Skin of body (tissue), 1 donor: ENCODE measurements at regions not wholly inside any gene's neighbourhood (a gene's known extent, or its start where the extent isn't known, plus 50 kb on each side); places are given as distances from the start of the nearest gene placed in this dataset. TPM values are rescaled to one million over a fixed set of nuclear protein-coding genes. Genes with fewer than 3 reads are reported as not detected.

Experiments used
- small RNA-seq: library from RNA; depleted of rRNA; stranded (forward); fragments of <200 nt; gene quantifications from one replicate; pipeline ENCODE3, GENCODE V24; 2014; ENCODE audit warnings: low replicate concordance

Small RNA genes in the stretch of these regions (small RNA-seq; reads per million reads assigned to genes)
- not detected for gene RF00019
